ENCODE measurements at regions not wholly inside any gene's neighbourhood (a gene's known extent, or its start where the extent isn't known, plus 50 kb on each side); places are given as distances from the start of the nearest gene placed in this dataset.

DNA sequence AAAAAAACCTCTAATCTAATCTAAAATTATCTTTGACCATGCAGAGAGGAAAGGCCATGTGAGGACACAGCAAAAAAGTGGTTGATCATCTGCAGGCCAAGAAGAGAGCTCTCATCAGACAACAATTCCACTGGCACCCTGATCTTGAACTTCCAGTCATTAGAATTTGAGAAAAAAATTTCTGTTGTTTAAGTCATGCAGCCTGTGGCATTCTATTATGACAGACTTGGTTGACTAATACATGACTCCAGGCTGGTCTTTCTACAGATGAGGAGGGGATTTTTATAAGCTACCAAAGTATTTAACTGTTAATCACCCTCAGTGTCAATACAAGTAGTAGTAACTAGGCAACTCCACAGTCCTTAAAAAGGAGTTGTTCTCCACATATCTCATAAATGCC is 358.5 kb upstream of the RGMB start:
- DNase-seq: no peak

DNA sequence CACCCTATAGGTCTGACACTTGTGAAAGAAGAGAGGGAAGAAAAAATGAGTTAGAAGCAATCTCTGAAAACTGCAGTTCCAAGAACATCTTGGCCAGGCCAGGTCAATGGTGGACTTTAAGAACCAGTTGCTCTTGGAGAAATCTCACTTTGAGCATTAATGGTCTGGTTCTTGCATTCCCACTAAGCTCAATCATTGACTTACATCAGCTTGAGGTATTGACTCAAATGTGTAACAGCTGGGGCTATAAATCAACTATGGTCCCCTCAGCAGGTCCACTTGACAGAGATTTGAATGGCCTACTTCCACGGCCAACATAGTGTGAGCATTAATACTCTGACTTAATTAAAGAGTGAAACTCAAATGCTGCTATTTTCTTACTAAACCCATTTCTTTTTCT is 357.8 kb upstream of the RGMB start:
- DNase-seq: no peak

DNA sequence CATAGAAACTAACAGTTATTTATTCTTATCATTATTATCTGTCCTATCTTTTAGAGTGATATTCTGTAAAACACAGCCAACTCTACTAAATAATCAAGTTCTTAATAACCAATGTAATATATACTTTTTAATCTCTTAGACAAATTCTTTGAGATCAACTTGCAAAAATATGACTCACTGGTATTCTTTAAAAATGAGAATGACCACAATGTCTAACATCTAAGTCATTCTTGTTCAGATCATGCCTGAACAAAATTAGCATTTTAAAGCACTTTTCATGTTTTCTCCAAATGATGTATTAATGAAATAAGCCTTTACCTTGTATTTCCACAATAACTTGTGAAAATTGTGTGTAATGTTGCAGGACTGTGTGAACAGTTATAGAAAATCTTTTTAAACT is 356.9 kb upstream of the RGMB start:
- DNase-seq: no peak

DNA sequence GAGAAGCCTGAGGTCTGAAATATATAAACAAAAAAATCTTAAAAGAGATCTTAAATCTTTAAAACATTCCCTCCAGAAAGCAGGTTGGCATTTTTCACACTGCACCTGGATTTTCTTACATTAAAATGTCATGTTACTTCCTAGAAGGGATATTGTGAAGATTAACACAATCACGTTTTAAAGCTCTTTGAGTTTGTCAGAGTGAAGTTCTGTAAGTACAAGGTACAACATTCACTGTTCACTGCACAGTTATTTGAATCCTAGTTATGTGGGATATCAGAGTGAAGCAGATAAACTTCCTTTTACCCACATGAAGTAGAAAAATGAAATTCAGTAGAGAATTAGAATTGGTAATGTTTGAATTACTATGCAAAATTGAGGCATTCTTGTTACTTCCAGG is 353.6 kb upstream of the RGMB start:
- DNase-seq: no peak

DNA sequence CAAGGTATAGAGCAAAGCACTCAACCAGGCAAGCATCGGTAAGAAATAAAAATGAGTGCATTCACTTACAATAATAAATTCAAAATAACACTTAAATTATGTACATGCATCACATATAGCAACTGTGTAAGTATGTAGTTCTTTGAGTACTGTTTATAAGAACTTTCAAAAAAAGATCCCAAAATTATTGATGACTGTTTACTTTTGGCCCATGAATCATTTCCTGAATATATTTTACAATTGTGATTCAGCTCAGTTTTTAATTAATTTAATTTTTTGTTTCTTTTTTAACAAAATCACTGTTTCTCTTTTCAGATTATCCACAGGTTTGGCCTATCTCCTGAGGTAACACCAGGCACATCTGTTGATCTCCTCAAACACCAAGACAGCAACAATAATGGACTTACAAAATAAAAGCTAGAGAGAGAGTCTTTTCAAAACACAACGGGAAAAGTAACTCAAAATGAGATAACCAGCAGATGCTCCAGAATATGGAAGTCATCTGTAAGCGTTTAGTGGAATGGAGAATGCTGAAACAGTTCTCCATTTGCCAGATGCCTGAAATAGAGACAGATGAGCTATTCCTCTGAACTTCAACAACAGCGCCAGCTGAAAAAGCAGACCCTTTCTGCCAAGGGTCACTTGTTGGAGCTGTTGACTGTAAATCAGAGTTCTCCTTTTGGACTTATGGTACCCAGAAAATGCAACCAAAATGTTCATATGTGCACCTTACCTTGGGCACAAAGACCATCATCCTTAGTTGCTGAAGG is 348.6 kb upstream of the RGMB start:
- no peak for DNase-seq

DNA sequence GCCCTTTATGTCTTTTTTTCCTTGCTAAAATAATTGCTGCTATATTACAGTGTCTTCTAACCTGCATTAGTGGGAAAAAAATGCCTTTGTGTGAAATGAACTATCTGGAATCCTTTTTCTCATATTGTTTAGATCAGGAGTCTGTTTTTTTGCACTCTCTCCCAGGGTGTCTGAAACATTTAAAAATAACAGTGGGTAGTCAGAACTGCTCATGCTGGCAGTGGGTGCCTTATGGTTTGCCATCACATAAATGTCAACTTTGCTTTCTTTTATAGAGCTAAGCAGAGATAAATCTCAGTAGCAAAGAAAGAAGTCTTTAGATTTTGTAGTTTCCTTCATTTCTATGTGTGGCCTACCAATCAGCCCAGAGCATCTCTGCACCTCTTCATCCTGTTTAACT is 347.8 kb upstream of the RGMB start:
- DNase-seq: no peak

DNA sequence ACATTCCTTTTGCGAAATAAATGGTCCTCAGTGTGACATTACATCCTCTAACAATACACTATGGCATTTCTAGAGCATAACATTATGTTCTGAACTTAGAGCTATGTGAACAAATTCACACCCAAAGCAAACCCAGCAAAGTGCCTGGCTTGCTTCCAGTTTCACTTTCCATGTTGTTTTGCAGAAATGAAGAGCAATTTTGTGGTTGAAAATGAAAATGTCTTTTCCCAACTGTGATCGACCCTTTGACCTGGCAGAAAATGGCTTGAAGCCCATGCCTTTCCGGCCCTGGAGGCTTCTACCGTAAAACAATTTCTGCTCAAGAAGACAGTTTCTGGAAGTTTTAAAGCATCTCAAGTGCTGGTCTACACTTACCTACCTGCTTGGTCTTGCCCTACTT is 344.7 kb upstream of the RGMB start:
- no peak for DNase-seq

DNA sequence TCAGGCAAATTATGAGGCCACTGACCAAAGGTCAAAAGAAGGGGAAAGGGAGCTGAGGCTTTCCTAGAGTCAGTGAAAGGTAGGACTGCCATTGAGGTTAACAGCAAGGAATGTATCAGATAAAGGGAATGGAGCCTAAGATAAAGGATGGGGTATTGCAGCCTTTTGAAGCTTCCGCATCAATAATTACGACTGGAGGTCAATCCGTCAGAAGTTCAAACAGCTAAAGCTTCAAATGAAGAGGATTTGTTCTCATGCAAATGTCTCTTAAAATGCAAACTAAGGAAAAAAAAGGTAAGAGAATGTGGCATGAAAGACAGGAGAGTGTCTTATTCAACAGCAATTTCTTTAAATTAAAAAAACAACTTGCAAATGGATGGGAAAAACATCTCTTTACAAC is 341.1 kb upstream of the RGMB start:
- no peak for DNase-seq

DNA sequence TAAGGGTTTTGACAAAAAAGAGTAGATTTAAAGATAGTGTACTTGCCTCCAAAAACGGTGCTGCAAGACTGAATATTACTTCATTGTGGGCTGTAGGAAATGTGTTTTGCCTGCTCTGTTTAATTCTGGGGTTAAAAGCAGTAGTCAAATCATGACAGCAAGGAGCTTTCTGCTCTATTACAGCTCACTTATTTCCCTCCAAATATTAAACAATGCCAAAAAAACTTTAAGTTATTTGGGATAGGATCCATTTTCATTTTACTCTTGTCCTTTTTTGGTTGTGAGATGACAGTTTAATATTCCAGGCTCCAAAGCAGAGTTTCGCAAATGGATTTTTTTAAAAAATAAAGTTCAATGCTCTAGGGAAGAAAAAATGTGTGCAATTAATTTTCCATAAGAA is 340.4 kb upstream of the RGMB start:
- no peak for DNase-seq

DNA sequence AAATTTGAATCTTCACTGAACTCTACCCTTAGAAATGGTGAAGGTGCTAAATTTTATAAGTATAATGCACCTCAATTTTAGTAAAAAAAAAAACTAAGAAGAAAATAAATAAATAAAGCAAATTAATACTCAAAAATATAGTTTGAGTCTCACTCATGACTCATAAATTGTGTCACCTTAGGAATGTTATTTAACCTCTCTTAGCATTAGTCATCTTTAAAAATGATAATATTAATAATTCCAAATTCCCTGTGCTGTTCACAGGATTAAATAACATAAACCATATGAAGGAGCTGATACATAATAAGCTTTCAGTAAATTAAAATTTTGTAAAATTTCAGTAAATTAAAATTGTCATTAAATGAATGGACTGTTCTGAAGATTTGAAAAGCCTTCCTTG is 339.8 kb upstream of the RGMB start:
- DNase-seq: no peak

DNA sequence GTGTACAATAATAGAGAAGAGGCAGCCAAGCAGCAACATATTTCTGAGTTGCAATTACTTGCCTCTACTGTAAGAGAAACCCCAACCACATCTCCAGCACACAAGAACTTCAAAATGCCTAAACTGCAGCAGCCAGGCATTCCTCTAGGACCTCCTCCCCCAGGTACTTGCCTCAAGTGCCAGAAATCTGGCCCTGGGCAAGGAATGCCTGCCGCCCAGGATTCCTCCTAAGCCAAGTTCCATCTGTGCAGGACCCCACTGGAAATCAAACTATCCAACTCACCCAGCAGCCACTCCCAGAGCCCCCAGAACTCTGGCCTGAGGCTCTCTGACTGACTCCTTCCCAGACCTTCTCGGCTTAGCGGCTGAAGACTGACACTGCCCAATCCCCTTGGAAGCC is 336.8 kb upstream of the RGMB start:
- no peak for DNase-seq

DNA sequence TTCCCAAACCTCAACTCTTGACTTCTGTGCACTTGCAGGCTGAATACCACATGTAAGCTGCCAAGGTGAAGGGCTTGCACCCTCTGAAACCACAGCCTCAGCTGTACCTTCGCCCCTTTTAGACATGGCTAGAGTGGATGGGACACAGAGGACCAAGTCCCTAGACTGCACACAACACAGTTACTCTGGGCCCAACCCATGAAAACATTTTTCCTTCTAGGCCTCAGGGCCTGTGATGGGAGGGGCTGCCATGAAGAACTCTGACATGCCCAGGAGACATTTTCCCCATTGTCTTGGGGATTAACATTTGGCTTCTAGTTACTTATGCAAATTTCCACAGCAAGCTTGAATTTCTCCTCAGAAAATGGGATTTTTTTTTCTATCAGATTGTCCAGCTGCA is 331.0 kb upstream of the RGMB start:
- no peak for DNase-seq

DNA sequence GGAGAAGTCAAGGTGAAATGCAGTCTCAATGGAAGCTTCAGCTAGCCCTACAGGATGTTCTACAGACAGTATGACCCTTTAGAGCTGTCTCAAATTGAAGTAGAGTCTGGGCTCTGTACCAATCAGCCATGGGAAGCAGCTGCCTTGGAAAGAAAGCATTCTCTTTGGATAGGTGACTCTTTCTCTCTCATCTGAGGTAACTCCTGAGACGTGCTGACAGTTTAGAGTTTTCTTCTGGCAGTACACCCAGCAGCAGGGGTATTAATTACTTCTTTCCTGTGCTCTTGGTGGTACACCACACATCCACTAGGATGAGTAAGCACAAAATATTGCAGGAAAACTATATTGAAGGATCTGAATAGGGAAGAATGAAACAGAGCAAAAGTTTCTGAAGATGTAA is 329.6 kb upstream of the RGMB start:
- no peak for DNase-seq

DNA sequence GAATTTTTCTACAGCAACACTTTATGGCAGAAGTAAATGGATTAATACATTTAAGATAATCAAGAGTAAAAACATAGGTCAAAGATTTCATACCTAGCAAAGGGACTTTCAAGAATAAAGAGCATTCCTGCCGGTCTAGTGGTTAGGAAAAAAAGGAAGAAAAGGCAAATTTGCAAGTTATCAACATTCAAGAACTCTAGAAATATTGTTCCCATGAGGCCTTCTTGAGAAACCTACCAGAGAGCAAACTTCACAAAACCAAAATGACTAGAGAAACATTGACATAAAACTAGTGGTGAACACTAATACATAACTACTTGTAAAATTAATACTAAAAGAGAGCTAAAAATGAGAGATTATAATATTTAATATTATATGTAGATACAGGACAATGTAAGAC is 320.2 kb upstream of the RGMB start:
- no peak for DNase-seq

DNA sequence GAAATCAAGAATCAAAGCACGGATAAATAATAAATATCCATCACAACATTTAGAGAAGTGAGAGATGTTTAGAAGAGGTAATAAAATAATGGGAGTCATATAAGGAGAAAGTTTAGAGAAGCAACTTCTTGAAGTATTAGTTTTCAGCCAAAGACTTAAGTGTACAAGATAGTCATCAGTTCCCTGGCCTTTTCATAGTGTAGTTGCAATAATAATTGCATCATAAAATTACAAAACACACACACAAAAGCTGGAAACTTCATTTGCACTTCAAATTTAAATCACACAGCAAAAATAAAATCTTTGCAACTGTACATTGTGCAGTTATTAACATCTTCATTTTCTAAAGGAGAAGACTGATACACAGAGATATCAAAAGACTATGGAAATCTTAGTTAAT is 319.1 kb upstream of the RGMB start:
- no peak for DNase-seq

DNA sequence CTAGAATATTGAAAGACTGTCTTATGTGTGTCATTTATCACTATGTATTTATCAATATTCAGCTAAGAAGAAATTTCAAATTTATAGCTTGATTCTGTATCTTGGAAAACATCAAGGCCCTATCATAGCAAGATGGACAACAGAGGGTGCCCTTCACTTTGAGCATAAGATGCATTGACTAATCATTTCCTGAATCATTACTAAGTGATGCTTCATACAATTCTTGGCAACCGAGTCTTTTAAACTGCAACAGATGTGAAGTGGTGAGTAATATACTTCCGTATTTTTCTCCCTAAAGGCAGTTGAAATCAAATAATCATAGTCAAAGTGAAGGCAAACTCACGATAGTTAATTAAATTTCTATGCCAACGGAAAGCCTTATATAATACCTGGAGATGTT is 318.6 kb upstream of the RGMB start:
- DNase-seq: peak; percentile 12

DNA sequence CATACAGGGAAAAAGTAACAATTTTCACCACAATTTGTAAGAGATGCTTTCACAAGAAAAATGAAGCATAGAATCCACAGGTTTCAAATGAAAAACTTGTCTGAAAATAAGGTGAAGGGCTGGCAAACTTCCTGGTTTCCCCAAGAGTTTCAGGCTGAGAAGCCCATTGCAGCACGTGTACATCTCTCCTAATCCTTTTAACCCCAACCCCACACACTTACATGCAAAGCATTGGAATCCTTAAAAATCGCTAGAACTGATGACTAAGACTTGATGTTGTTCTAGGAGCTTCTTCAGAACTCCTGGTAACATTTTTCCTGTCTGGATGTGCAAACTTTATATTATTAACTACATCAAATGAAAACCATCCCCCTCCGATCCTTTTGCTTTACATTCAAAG is 317.8 kb upstream of the RGMB start:
- no peak for DNase-seq

DNA sequence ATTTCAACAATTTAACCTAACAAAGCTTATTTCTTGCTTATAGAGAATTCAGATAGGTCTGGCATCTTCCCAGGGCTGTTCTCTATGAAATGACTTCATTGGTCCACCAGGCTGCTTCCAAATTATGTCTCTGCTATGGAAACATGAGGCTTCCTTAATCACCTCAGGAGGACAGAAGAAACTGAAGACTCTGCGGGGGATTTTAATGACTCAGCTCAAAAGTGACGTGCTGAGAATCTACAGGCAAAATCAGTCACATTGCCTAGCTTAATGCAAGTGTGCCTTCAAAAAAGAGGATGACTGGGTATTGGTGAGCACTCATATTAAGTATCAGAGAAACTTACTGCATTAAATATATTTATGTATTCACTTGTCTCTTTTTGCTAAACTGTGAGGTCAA is 315.5 kb upstream of the RGMB start:
- DNase-seq: no peak

DNA sequence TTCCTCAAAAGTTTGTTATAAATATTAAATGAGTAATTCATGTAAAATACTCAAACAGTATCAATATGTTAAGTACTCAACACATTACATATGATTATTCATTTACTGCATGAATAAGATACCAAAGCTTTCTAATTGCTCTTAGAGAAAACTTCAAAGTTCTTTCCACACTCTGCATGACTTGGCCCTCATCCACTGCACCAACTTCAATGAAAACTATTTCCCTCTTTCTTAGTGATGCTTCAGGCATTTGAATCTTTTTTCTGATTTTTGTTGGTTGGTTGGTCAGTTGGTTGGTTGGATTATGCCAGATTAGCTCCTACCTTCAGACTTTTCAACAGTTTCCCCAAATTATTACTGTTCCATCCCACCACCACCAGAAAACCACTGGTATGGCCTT is 314.7 kb upstream of the RGMB start:
- no peak for DNase-seq

DNA sequence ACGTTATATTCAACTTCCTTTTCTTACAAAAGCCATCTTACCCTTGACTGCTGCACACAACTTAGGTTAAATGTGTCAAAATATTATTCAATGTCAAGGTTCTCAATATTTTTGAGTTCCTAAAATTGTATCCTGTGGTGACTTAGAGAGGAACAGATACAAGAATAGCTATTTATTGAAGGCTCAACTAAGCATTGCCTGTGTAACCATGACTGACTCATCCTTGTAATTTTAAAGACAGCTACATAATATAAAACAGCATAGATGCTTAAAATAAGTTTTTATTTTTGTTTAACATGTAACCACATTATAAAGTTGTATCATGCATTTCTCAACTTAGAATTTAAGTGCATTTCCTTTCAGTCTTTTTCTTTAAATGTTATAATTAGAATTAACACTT is 312.9 kb upstream of the RGMB start:
- DNase-seq: no peak

DNA sequence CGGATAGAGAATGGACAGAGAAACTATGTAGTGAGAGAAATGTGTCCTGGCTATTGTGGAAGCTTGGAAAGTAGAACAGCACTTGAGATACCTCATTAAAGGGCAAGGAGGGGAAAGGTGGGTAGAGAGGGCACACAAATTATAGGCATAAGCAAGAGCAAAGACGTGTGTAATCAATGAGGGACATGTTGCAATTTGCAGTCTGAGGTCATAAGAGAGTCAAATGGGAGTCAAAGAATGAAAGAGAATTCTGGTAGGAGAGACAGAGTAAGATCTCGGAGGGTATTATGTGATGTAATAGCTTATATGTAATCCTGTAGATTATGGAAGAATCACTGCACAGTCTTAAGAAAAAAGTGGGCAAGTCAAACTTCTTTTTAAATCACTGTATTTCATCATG is 312.0 kb upstream of the RGMB start:
- no peak for DNase-seq

DNA sequence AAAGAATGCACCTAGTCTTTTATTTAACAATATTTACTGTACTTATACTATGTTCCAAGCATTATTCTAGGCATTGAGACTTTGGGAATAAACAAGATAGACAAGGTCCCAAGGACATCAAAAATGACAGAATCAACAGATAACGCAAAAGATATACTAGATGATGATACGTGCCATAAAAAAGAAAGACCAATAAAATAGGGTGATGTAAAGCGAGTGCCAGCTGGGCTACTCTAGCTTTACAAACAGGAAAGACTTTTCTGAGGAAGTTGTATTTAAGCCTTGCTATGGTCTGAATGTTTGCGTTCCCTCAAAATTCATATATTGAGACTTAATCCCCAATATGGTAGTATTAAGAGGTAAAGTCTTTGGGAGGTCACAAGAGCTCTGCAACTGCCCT is 310.2 kb upstream of the RGMB start:
- DNase-seq: no peak

DNA sequence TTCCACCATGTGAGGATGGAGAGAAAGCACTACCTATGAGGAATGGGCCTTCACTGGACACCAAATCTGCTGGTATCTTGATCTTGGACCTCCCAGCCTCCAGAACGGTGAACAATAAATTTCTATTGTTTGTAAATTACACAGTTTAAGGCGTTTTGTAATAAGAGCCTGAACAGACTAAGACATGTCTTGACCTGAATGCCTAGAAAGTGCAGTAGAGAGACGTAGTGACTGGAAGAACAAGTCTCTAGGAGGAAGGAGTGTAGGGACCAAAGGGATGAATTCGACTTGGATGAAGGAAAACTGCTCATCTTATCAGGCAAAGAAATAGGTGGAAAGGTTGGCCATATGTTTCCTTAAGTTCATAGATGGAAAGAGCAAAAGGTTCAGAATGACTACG is 309.8 kb upstream of the RGMB start:
- no peak for DNase-seq

DNA sequence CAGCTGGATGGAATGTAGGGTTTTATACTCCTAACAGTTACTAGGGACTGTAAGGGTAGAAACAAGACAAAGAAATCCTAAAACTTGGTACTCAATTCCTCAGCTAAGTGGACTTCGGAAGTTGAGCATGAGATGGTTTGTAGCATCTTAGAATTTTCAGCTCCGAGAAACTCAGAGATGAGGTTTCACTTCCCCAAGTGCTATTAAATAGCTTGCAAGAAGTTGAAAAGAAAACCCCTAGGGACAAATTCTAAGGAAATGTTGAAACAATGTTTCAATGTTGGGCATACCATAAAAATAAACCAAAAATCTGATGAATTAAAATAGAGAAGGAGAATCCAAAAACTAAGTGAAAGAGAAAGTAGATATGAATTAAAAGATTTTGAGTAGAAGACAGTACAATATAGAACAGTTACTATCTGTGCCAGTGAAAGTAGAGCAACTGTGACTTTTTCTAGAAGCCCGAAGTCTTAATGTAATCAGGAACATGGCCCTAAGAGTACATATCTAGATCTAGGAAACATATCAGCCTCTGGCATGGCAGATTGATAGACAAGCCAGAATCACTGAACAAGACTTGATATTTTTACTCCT is 308.6 kb upstream of the RGMB start:
- no peak for DNase-seq

DNA sequence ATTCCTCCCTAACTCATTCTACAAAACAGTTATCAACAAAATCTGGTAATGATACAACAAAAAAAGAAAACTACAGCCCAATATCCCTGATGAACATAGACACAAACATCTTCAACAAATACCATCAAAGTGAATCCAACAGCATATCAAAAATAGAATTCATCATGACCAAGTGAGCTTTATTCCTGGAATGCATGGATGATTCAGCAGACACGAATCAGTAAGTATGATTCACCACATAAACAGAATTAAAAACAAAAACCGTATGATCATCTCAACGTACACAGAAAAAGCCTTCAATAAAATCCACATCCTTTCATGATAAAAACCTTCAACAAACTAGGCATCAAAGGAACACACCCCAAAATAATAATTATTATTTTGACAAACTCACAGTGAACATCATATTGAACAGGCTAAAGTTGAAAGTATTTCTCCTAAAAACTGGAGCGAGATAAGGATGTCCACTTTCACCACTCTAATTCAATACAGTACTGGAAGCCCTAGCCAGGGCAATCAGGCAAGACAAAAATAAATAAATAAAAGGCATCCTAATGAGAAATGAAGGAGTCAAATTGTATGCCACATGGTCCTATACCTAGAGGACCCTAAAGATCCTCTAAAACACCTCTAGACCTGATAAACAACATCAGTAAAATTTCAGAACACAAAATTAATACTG is 305.1 kb upstream of the RGMB start:
- DNase-seq: no peak

Data from NCI-H1092 treated with DMSO at 0.1 percent for 48 hours (cell line).